SU-DHL-6 (cell line): ENCODE measurements at regions not wholly inside any gene's neighbourhood (a gene's known extent, or its start where the extent isn't known, plus 50 kb on each side); places are given as distances from the start of the nearest gene placed in this dataset.

Experiments
- H2AFZ ChIP-seq: fragments of 200-600 bp; sonication (generic); 2 replicates; pipeline ENCODE4 v1.6.1; 2014; ENCODE audit warnings: low read depth, mild to moderate bottlenecking, moderate library complexity, mixed read lengths, antibody characterized with exemption, low read length; ENCODE audit not compliant: severe bottlenecking
- H3F3A ChIP-seq: fragments of 200-600 bp; shearing (Covaris generic); 2 replicates; pipeline ENCODE4 v1.6.0; 2016; ENCODE audit warnings: antibody characterized with exemption, mild to moderate bottlenecking; ENCODE audit not compliant: insufficient read depth
- H3K27ac ChIP-seq: fragments of 200-600 bp; sonication (generic); 2 replicates; pipeline ENCODE4 v1.5.1; 2016; ENCODE audit warnings: low read depth, mild to moderate bottlenecking, low read length, moderate library complexity, mixed read lengths
- H3K27me3 ChIP-seq: fragments of 200-600 bp; sonication (generic), shearing (Covaris generic); 2 replicates; pipeline ENCODE4 v1.6.0; 2014; ENCODE audit warnings: mild to moderate bottlenecking, low read length
- H3K36me3 ChIP-seq: fragments of 200-600 bp; sonication (generic); 2 replicates; pipeline ENCODE4 v1.6.1; 2014; ENCODE audit warnings: mild to moderate bottlenecking, low read length, mixed read lengths
- H3K4me2 ChIP-seq: fragments of 300-600, 200-600 bp; shearing (Covaris generic), sonication (generic); 2 replicates; pipeline ENCODE4 v1.6.0; 2014; ENCODE audit warnings: low read length, low read depth, mild to moderate bottlenecking; ENCODE audit not compliant: poor library complexity, severe bottlenecking
- H3K4me3 ChIP-seq: fragments of 200-600 bp; sonication (generic); 2 replicates; pipeline ENCODE4 v1.5.1; 2014; ENCODE audit warnings: antibody characterized with exemption, low read length, mild to moderate bottlenecking, mixed read lengths; ENCODE audit not compliant: insufficient read depth, poor library complexity, severe bottlenecking
- H3K79me2 ChIP-seq: fragments of 200-600 bp; sonication (generic); 2 replicates; pipeline ENCODE4 v1.6.1; 2014; ENCODE audit warnings: mild to moderate bottlenecking, low read length, moderate library complexity; ENCODE audit not compliant: insufficient read depth
- H3K9ac ChIP-seq: fragments of 200-600 bp; sonication (generic); 2 replicates; pipeline ENCODE4 v1.7.0; 2014; ENCODE audit warnings: mild to moderate bottlenecking, low read length
- H3K9me2 ChIP-seq: fragments of 200-600 bp; sonication (generic); replicated peaks from 2 replicates; pipeline ENCODE4 v1.6.1; 2014; ENCODE audit warnings: low read length; ENCODE audit not compliant: insufficient read depth
- H3K9me3 ChIP-seq: fragments of 200-600 bp; sonication (generic); 2 replicates; pipeline ENCODE4 v1.6.1; 2014; ENCODE audit warnings: low read length, mixed read lengths; ENCODE audit not compliant: insufficient read depth
- H4K20me1 ChIP-seq: fragments of 200-600 bp; sonication (generic); 2 replicates; pipeline ENCODE4 v1.6.1; 2014; ENCODE audit warnings: low read depth, mild to moderate bottlenecking, antibody characterized with exemption, low read length, moderate library complexity, mixed read lengths
- EZH2phosphoT487 ChIP-seq: fragments of 200-600 bp; sonication (generic), shearing (Covaris generic); conservative IDR thresholded peaks from 2 replicates; pipeline ENCODE4 v1.6.1; 2018; ENCODE audit warnings: mild to moderate bottlenecking, antibody characterized with exemption, low read length, moderate library complexity, mixed read lengths
- TF ChIP-seq, protein P1 (sequence below): fragments of 200-600 bp; sonication (generic); IDR thresholded peaks from one replicate; pipeline ENCODE4 v1.5.1; 2017; ENCODE audit warnings: antibody characterized with exemption, mild to moderate bottlenecking, low read length, moderate library complexity; ENCODE audit not compliant: insufficient read depth, poor library complexity, severe bottlenecking

GRCh38 chr12:124094733-124095132 lies 121.7 kb downstream of the ZNF664 start:
- Histone ChIP-seq H2AFZ (no peak overlapping the region), H3F3A (no peaks in the 10 kb centered on the region), H3K27me3 (no peaks in the 10 kb centered on the region), H3K79me2 (no peaks in the 10 kb centered on the region), H3K27ac (no peak overlapping the region), H4K20me1 (no peaks in the 10 kb centered on the region), H3K9ac (no peak overlapping the region), H3K9me3 (no peaks in the 10 kb centered on the region), H3K9me2 (no peaks in the 10 kb centered on the region), H3K36me3 (no peaks in the 10 kb centered on the region), H3K4me2 (no peak overlapping the region), H3K4me3 (no peak overlapping the region)
- TF ChIP-seq EZH2phosphoT487 = no peak
- TF ChIP-seq, protein P1, sequence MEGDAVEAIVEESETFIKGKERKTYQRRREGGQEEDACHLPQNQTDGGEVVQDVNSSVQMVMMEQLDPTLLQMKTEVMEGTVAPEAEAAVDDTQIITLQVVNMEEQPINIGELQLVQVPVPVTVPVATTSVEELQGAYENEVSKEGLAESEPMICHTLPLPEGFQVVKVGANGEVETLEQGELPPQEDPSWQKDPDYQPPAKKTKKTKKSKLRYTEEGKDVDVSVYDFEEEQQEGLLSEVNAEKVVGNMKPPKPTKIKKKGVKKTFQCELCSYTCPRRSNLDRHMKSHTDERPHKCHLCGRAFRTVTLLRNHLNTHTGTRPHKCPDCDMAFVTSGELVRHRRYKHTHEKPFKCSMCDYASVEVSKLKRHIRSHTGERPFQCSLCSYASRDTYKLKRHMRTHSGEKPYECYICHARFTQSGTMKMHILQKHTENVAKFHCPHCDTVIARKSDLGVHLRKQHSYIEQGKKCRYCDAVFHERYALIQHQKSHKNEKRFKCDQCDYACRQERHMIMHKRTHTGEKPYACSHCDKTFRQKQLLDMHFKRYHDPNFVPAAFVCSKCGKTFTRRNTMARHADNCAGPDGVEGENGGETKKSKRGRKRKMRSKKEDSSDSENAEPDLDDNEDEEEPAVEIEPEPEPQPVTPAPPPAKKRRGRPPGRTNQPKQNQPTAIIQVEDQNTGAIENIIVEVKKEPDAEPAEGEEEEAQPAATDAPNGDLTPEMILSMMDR = no peak

- H3K79me2 ChIP-seq = no peaks in the 10 kb centered on the region
- H3K4me2 ChIP-seq = no peak overlapping the region
- no peak overlapping the region for H3K9ac ChIP-seq
- H3K9me3 ChIP-seq = no peaks in the 10 kb centered on the region
- no peak overlapping the region for H2AFZ ChIP-seq
- no peaks in the 10 kb centered on the region for H3K9me2 ChIP-seq
- no peak overlapping the region for H3K27ac ChIP-seq
- no peaks in the 10 kb centered on the region for H3K36me3 ChIP-seq
- H3K27me3 ChIP-seq = no peaks in the 10 kb centered on the region
- no peaks in the 10 kb centered on the region for H4K20me1 ChIP-seq
- no peak overlapping the region for H3K4me3 ChIP-seq
- H3F3A ChIP-seq = no peaks in the 10 kb centered on the region
- TF ChIP-seq EZH2phosphoT487 = no peak
- TF ChIP-seq, protein P1 = no peak
These were observed 123.1 kb downstream of the ZNF664 start for GRCh38 chr12:124096109-124096508.

- no peaks in the 10 kb centered on the region for H3F3A ChIP-seq
- H3K9ac ChIP-seq = no peak overlapping the region
- H3K9me3 ChIP-seq = no peaks in the 10 kb centered on the region
- no peaks in the 10 kb centered on the region for H3K79me2 ChIP-seq
- H3K9me2 ChIP-seq = no peaks in the 10 kb centered on the region
- TF ChIP-seq, protein P1 = no peak
- TF ChIP-seq EZH2phosphoT487 = no peak
- H3K36me3 ChIP-seq = no peaks in the 10 kb centered on the region
- no peaks in the 10 kb centered on the region for H3K27me3 ChIP-seq
- H2AFZ ChIP-seq = no peak overlapping the region
- no peak overlapping the region for H3K4me3 ChIP-seq
- H4K20me1 ChIP-seq = no peaks in the 10 kb centered on the region
- H3K27ac ChIP-seq = no peak overlapping the region
- H3K4me2 ChIP-seq = no peak overlapping the region
These were observed 123.9 kb downstream of the ZNF664 start for GRCh38 chr12:124096869-124097434.
